ENCODE measurements at regions not wholly inside any gene's neighbourhood (a gene's known extent, or its start where the extent isn't known, plus 50 kb on each side); places are given as distances from the start of the nearest gene placed in this dataset.
A peak's percentile ranks its signal among the peaks of the same experiment; 100 is the strongest.

DNA sequence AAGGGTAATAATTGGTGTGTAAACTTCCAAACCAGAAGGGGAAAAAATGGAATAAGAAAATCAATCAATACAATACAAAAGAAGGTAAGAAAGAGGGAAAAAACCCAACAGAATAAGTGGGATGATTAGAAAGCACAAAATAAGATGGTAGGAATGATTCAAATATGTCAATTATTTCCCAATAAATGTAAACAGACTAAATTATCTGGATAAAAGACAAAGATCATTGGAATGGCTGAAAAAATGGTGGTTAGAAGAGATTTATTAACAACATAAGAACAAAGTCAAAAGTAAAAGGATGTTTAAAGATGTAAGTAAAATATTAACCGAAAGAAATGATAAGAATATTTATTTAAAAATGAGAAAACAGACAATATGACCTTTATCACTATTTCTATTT lies 103.5 kb upstream of the YWHAQ start:
- H3K36me3 ChIP-seq (ENCODE audit: control insufficient read depth, insufficient read depth, low read length): no peaks in the 10 kb centered on the region
- no peak overlapping the region for H3K9ac ChIP-seq (ENCODE audit: low read length)
- H3K27me3 ChIP-seq (ENCODE audit: control insufficient read depth, insufficient read depth, low read length): no peaks in the 10 kb centered on the region
- H3K4me1 ChIP-seq (ENCODE audit: control insufficient read depth, insufficient read depth, low read length): no peaks in the 10 kb centered on the region
- H3K27ac ChIP-seq (ENCODE audit: low read depth, low read length): no peak overlapping the region
- H3K4me3 ChIP-seq (ENCODE audit: low read length): no peak overlapping the region

DNA sequence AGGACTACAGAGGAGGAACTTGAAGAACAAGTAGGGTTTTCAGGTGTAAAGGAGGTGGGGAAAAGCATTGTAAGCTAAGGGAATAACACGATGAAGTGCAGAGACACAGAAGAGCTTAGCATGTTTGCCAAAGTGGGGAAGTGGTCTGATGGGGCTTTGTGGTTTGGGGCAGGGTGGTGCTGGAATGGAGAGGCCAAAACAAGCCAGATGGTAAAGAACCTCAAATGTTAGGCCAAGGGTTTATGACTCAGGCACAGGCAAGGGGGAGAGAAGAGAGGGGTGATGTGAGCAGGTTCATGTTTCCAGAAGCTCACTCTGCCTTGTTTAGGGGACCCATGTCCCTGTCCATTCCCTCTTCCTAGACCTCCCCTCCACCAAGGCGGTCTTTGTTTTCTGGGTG lies 104.5 kb upstream of the YWHAQ start:
- Histone ChIP-seq H3K36me3 (ENCODE audit: control insufficient read depth, insufficient read depth, low read length) (no peaks in the 10 kb centered on the region), H3K4me3 (ENCODE audit: low read length) (no peak overlapping the region), H3K27ac (ENCODE audit: low read depth, low read length) (no peak overlapping the region), H3K4me1 (ENCODE audit: control insufficient read depth, insufficient read depth, low read length) (no peaks in the 10 kb centered on the region), H3K27me3 (ENCODE audit: control insufficient read depth, insufficient read depth, low read length) (no peaks in the 10 kb centered on the region), H3K9ac (ENCODE audit: low read length) (no peak overlapping the region)

DNA sequence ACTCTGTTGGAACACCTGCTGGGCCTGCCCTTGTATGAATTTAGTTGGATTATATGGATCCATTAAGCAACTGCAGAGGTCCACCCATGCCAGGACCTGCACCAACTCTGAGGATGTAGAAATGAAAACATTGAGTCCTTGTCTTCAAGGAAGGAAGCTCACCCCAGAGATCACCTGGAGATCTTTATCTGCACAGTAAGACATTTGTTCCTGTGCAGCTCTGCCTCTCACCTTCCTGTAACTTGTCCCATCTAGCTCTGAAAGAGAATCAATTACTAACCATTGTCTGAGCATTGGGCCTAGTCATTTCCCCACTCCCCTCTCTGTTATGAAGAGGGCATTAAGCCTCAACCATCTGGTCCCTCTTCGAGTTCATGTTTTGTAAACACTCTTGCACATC lies 105.2 kb upstream of the YWHAQ start:
- H3K27ac ChIP-seq (ENCODE audit: low read depth, low read length): no peak overlapping the region
- no peaks in the 10 kb centered on the region for H3K27me3 ChIP-seq (ENCODE audit: control insufficient read depth, insufficient read depth, low read length)
- H3K9ac ChIP-seq (ENCODE audit: low read length): no peak overlapping the region
- H3K4me1 ChIP-seq (ENCODE audit: control insufficient read depth, insufficient read depth, low read length): no peaks in the 10 kb centered on the region
- H3K4me3 ChIP-seq (ENCODE audit: low read length): no peak overlapping the region
- no peaks in the 10 kb centered on the region for H3K36me3 ChIP-seq (ENCODE audit: control insufficient read depth, insufficient read depth, low read length)

DNA sequence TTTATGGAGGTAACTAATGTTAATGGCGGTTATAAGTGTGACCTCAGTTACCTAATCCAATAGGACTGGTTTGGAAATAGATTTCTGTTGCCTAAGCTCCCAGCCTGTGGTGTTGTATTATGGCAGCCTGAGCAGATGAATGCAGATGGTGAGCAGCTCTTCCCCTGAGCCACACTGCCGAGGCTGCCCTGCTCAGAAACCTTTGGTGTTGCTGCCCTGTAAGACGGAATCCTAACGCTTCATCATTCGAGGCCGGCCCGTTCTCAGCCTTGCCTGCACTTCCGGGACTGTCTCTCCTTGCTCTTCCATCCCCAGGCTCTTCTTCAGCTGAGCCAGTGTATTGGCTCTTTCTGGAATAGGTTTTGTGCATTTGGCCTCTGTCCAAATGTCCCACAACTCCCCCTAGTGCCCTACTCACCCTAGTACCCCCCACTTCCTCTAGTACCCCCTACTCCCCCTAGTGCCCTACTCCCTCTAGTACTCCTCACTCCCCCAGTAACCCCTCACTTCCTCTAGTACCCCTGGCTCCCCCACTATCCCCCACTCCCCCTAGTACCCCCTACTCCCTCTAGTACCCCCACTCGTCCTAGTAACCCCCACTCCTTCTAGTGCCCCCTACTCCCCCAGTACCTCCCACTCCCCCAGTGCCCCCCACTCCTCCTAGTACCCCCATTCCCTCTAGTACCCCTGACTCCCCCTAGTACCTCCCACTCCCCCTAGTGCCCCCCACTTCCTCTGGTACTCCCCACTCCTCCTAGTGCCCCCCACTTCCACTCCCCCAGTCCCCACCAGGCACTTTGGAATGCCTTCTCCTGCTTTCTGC lies 106.0 kb upstream of the TAF1B start:
- no peaks in the 10 kb centered on the region for H3K4me1 ChIP-seq (ENCODE audit: control insufficient read depth, insufficient read depth, low read length)
- no peak overlapping the region for H3K27ac ChIP-seq (ENCODE audit: low read depth, low read length)
- H3K9ac ChIP-seq (ENCODE audit: low read length): no peak overlapping the region
- no peak overlapping the region for H3K4me3 ChIP-seq (ENCODE audit: low read length)
- no peaks in the 10 kb centered on the region for H3K27me3 ChIP-seq (ENCODE audit: control insufficient read depth, insufficient read depth, low read length)
- no peaks in the 10 kb centered on the region for H3K36me3 ChIP-seq (ENCODE audit: control insufficient read depth, insufficient read depth, low read length)

DNA sequence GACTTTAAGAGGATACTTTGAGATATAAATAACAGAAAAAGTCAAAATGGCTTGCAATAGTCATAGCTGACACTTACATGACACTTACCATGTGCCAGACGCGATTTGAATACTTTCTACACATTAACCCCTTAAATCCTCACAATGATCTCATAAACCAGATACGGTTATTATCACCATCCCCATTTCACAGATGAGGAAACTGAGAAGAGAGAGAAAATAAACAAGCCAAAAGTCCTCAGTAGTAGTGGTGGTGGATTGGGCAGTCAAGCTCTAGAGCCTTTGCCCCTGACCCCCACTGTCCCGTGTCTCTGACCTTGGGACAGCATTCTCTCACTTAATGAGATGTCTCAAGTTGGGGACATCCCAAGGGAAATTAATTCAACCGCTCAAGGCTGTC lies 105.2 kb upstream of the TAF1B start:
- H3K27me3 ChIP-seq (ENCODE audit: control insufficient read depth, insufficient read depth, low read length): no peaks in the 10 kb centered on the region
- H3K4me3 ChIP-seq (ENCODE audit: low read length): no peak overlapping the region
- no peaks in the 10 kb centered on the region for H3K36me3 ChIP-seq (ENCODE audit: control insufficient read depth, insufficient read depth, low read length)
- no peak overlapping the region for H3K9ac ChIP-seq (ENCODE audit: low read length)
- no peak overlapping the region for H3K27ac ChIP-seq (ENCODE audit: low read depth, low read length)
- no peaks in the 10 kb centered on the region for H3K4me1 ChIP-seq (ENCODE audit: control insufficient read depth, insufficient read depth, low read length)

DNA sequence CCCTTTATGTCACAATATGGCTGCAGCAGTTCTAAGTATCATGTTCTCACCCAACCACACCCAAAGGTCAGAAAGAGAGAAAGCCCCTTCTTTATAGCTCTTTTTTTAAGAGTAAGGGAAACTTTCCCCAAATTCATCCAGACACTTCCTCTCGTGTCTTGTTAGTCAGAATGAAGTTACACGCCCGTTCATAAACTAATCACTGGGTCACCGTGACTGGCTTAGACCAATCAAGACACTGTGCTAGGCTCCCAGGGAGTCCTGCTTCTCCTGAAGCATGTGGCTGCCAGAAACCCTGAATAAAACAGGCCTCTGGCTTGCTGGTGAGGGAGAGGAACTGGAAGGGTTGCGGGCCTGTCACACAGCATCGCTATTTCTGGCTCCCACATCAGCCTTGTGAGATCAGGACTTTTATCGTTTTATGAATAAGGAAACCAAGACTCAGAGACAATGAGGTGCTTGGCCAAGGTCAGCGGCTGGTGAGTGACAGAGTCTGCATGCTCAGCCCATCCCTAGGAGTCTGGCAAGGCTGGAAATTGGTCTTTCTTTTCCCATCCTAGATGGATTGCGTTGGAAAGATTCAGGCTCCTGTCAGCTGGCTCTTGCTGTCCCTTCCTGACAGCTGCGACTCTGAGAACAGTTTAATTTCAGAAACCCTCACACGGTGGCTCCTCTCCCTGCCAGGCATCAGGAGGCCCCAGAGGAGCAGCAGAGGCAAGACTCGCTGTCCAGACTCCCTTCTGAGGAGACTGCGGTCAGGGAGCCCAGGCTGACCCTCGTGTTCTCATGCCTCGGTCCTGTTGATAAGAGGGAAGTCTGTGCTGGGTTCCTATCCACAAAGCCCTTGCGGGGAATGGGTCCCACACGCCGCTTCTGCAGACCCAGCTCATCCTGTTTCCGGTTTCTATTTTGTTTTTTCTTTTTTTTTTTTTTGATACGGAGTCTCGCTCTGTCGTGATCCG lies 104.5 kb upstream of the TAF1B start:
- no peaks in the 10 kb centered on the region for H3K27me3 ChIP-seq (ENCODE audit: control insufficient read depth, insufficient read depth, low read length)
- no peaks in the 10 kb centered on the region for H3K36me3 ChIP-seq (ENCODE audit: control insufficient read depth, insufficient read depth, low read length)
- H3K4me1 ChIP-seq (ENCODE audit: control insufficient read depth, insufficient read depth, low read length): no peaks in the 10 kb centered on the region
- peak overlapping the region; percentile 35 for H3K4me3 ChIP-seq (ENCODE audit: low read length)
- H3K9ac ChIP-seq (ENCODE audit: low read length): no peak overlapping the region
- H3K27ac ChIP-seq (ENCODE audit: low read depth, low read length): no peak overlapping the region

DNA sequence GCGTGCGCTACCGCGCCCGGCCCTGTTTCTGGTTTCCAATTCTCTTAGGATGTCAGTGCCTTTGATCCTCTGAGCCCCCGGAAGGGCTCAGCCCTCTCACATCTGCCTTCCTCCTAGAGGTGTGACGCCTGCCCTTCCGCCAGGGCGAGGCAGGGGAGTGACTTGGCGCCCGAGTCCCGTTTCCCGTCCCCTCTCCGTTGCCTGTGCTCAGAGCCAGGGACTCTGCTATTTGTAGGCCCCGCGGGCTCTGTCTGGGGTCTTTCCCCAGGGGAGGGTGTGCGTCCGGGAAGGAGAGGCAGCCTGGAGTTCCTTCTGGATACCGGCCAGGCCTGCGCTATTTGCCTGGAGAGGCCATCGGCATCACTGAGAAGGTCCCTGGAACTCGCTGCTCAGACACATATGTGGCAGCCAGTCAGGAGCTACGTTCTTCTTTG lies 103.7 kb upstream of the TAF1B start:
- H3K4me3 ChIP-seq (ENCODE audit: low read length): peak overlapping the region; percentile 11
- no peaks in the 10 kb centered on the region for H3K4me1 ChIP-seq (ENCODE audit: control insufficient read depth, insufficient read depth, low read length)
- no peaks in the 10 kb centered on the region for H3K27me3 ChIP-seq (ENCODE audit: control insufficient read depth, insufficient read depth, low read length)
- no peaks in the 10 kb centered on the region for H3K36me3 ChIP-seq (ENCODE audit: control insufficient read depth, insufficient read depth, low read length)
- no peak overlapping the region for H3K9ac ChIP-seq (ENCODE audit: low read length)
- H3K27ac ChIP-seq (ENCODE audit: low read depth, low read length): no peak overlapping the region

DNA sequence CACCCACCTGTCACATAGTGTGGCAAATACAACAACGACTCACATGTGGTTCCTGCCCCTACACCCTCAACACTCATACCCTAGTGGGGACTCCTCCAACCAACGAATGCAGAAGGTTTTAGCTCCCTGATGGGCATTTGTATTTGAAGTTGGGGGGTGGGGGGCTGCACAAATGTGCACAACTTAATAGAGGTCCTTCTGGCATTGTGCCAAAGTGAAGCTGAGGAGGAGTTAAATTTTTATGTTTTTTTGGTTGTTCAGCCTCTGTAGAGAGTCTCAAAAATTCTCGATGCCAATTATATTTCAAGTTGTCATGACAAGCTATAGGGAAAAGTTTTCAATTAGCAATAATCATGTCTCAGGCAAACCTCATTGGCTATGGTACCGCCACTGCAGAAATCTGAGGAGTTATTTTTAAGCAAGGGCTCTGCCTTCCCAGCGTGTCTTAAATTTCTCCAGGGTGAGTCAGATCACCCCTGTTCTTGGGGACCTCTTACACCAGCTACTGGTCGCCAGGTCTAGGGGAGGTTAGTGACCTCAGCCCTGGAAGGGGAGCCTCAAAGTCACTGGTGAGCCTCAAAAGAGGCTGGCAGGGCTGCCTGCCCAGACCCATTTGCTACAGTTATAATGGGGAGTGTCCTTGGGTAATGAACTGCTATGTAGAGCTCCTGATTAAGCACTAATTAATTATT lies 102.7 kb upstream of the TAF1B start:
- Histone ChIP-seq H3K36me3 (ENCODE audit: control insufficient read depth, insufficient read depth, low read length) (no peaks in the 10 kb centered on the region), H3K4me3 (ENCODE audit: low read length) (no peak overlapping the region), H3K27me3 (ENCODE audit: control insufficient read depth, insufficient read depth, low read length) (no peaks in the 10 kb centered on the region), H3K4me1 (ENCODE audit: control insufficient read depth, insufficient read depth, low read length) (no peaks in the 10 kb centered on the region), H3K27ac (ENCODE audit: low read depth, low read length) (no peak overlapping the region), H3K9ac (ENCODE audit: low read length) (no peak overlapping the region)

DNA sequence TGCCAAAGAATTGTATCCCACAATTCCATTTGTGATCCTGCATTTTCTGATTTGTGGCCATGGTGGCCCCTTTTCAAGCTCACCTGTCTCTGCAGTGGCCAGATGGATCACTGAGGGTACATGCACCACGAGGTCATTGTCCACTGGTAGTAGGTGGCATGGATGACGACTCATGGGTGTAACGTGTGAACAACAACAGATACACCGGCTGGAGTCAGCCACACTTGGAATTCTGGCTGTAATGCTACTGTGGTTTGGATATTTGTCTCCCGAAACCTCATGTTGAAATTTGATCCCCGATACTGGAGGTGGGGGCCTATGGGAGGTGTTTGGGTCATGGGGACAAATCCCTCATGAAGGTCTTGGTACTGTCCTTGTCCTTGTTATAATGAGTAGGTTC lies 102.2 kb upstream of the TAF1B start:
- Histone ChIP-seq H3K4me1 (ENCODE audit: control insufficient read depth, insufficient read depth, low read length) (no peaks in the 10 kb centered on the region), H3K36me3 (ENCODE audit: control insufficient read depth, insufficient read depth, low read length) (no peaks in the 10 kb centered on the region), H3K9ac (ENCODE audit: low read length) (no peak overlapping the region), H3K27ac (ENCODE audit: low read depth, low read length) (no peak overlapping the region), H3K4me3 (ENCODE audit: low read length) (no peak overlapping the region), H3K27me3 (ENCODE audit: control insufficient read depth, insufficient read depth, low read length) (no peaks in the 10 kb centered on the region)

DNA sequence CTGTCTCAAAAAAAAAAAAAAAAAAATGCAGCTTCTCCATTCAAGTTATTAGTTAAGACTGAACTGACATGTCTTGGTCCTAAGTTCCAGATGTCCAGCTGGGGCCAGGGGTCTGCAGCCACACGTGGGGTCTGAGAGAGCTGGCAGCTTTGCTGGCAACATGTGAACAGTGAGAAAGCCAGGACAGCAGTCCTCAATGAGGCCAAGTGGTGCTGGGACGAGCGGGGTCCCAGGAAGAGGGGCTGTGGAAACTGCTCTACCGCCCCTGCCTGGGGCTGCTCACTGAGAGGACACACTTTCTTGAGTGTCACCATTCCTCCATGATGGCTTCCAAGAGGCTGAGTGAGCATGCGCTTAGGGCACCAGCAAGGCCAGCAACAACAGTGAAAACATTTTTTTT lies 100.7 kb upstream of the TAF1B start:
- H3K27ac ChIP-seq (ENCODE audit: low read depth, low read length): no peak overlapping the region
- H3K4me1 ChIP-seq (ENCODE audit: control insufficient read depth, insufficient read depth, low read length): no peaks in the 10 kb centered on the region
- no peak overlapping the region for H3K9ac ChIP-seq (ENCODE audit: low read length)
- H3K27me3 ChIP-seq (ENCODE audit: control insufficient read depth, insufficient read depth, low read length): no peaks in the 10 kb centered on the region
- no peaks in the 10 kb centered on the region for H3K36me3 ChIP-seq (ENCODE audit: control insufficient read depth, insufficient read depth, low read length)
- H3K4me3 ChIP-seq (ENCODE audit: low read length): no peak overlapping the region

DNA sequence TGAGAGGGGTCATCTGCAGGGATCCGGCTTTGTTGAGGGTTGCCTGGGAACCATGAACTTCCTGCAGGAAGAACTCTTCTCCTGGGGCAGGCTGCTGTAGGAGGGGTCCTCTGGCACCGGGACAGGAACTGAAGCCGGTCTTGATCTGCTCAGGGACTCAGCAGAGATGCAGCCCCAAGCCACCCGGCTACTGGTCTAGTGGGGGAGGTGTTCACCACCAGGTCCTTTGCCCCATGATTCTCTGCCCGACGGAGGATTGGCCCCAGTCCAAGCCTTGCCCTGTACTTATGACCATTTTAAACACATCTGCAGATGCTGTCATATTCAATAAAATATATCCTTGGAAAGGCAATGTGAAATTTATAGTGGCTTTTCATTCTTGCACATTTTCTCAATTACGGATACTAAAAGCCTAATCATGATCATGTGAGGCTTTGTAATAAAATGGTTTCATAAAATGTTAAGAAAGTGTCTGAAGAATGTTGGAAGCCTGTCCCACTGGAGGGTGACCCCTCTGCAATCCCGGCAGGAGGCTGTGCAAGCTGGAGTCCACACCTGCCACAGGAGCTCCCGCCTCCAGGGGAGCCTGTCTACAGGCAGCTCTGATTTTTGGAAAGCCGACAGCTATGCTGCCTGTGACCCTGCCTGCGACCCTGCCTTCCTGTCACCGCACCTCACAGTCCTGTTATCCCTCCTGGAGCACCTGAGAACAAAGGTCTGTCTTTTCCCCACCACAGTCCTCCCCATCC lies 98.8 kb upstream of the TAF1B start:
- Histone ChIP-seq H3K4me3 (ENCODE audit: low read length) (no peak overlapping the region), H3K27me3 (ENCODE audit: control insufficient read depth, insufficient read depth, low read length) (no peaks in the 10 kb centered on the region), H3K4me1 (ENCODE audit: control insufficient read depth, insufficient read depth, low read length) (no peaks in the 10 kb centered on the region)

More for the DNA sequence above, 98.8 kb upstream of the TAF1B start:
- Histone ChIP-seq H3K27ac (ENCODE audit: low read depth, low read length) (no peak overlapping the region), H3K36me3 (ENCODE audit: control insufficient read depth, insufficient read depth, low read length) (no peaks in the 10 kb centered on the region), H3K9ac (ENCODE audit: low read length) (no peak overlapping the region)
